Peyer's patch (tissue), 4 donors: ENCODE measurements at regions not wholly inside any gene's neighbourhood (a gene's known extent, or its start where the extent isn't known, plus 50 kb on each side); places are given as distances from the start of the nearest gene placed in this dataset.

ENCODE experiments used
- POLR2A ChIP-seq, 2 donors: fragments of 450-650 bp; IDR thresholded peaks; one replicate each; pipeline ENCODE4 v1.5.1; 2017; ENCODE audit warnings: antibody characterized with exemption in 2 of 2, mild to moderate bottlenecking in 2 of 2, moderate library complexity in 2 of 2
- TF ChIP-seq, protein P1 (sequence below), 6 experiments: fragments of 450-650 bp in 4 of 6; fragments of 200-600 bp in 2 of 6; sonication (generic) in 1 of 6; IDR thresholded peaks; one replicate each; pipeline ENCODE4 v1.5.1; 2017 to 2019; ENCODE audit warnings: antibody characterized with exemption in 6 of 6, mild to moderate bottlenecking in 3 of 6, moderate library complexity in 1 of 6

DNA sequence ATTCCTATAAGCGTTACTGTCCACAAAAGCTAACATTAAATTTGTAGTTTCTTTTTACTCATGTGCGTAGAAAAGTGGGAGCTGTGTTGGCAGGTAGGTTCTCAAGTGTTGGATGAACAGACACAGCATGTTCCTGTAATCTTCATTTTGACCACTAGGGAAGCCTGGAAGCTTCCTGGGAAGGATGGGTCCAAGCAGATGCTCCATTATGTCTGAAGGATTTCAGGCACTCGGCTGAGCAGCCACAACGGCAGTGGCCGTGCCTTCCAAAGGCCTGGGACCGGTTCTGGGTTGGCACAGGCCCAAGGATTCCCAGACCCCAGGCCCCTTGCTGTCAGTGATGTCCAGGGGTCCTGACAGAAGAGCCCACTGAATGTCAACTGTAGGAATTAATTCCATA lies 386.3 kb downstream of the TNS3 start:
- TF ChIP-seq, protein P1, sequence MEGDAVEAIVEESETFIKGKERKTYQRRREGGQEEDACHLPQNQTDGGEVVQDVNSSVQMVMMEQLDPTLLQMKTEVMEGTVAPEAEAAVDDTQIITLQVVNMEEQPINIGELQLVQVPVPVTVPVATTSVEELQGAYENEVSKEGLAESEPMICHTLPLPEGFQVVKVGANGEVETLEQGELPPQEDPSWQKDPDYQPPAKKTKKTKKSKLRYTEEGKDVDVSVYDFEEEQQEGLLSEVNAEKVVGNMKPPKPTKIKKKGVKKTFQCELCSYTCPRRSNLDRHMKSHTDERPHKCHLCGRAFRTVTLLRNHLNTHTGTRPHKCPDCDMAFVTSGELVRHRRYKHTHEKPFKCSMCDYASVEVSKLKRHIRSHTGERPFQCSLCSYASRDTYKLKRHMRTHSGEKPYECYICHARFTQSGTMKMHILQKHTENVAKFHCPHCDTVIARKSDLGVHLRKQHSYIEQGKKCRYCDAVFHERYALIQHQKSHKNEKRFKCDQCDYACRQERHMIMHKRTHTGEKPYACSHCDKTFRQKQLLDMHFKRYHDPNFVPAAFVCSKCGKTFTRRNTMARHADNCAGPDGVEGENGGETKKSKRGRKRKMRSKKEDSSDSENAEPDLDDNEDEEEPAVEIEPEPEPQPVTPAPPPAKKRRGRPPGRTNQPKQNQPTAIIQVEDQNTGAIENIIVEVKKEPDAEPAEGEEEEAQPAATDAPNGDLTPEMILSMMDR (IDR thresholded peaks at IDR 0.05) = no peak
- no peak for TF ChIP-seq POLR2A (IDR thresholded peaks at IDR 0.05)
